ENCODE measurements at regions not wholly inside any gene's neighbourhood (a gene's known extent, or its start where the extent isn't known, plus 50 kb on each side); places are given as distances from the start of the nearest gene placed in this dataset.

DNA sequence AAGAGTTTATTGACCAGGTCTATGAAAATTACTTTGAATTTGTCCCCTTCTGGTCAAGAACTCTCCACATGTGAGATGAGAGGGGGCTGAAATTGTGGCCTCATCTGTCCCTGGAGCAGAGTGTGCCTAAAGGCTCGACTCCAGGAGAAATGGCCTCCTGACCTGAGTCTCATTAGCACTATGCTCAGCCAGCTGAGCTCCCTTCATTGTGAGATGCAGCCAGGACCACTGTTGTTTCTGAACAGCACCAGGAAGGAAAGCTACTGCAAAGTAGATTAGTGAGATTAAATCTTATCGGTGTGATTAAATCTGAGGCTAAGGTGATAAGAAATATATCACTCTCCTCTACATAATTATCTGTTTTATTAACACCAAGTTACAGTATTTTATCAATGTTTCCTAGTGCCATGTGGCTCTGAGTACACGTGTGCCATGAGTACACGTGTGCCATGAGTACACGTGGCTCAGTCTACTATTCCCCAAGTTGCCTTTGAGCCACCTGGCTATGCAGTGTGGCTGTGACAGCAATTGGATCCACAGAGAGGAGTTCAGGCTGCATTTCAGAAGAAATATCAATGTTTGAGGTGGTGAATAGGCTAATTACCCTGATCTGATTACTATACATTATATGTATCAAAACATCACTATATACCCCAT lies 126.9 kb downstream of the IPMK start:
- DNase-seq (ENCODE audit: low read depth in 2 of 2): no peak

DNA sequence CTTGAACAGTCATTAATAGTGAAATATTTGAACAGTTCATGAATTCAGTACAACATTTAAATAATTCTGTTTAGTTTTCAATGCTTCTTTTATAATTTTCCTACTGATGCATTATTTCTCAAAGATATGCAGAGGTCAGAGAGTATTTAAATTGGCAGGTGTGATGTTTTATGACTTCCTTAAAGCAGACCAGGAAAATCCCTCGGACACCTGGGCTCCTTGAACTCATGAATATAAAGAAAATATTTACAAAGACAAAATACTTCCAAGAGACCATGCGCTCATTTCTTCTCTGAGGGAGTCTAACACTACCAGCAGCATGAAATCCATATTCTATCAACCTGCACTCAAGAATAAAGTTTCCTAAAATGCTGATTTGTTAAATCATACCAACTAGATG lies 127.6 kb downstream of the IPMK start:
- DNase-seq (ENCODE audit: low read depth in 2 of 2): no peak

DNA sequence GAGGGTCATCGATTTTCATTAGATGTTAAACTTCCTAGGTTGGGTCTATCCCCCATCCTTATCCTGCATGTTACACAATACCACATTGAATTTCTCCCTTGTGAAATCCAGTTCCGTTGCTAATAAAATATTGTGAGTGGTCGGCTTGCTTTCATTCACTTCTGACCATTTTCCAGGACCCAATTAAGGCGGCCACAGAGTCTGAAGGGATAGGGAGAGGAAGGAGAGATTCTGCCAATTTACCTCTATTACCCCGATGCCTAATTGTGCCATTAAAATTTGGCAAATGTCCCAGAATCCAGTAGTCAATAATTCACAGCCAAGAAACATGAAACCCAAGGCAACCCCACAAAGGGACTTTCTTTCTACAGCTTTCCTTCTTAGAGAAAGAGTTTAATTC lies 129.9 kb downstream of the IPMK start:
- no peak for DNase-seq (ENCODE audit: low read depth in 2 of 2)

DNA sequence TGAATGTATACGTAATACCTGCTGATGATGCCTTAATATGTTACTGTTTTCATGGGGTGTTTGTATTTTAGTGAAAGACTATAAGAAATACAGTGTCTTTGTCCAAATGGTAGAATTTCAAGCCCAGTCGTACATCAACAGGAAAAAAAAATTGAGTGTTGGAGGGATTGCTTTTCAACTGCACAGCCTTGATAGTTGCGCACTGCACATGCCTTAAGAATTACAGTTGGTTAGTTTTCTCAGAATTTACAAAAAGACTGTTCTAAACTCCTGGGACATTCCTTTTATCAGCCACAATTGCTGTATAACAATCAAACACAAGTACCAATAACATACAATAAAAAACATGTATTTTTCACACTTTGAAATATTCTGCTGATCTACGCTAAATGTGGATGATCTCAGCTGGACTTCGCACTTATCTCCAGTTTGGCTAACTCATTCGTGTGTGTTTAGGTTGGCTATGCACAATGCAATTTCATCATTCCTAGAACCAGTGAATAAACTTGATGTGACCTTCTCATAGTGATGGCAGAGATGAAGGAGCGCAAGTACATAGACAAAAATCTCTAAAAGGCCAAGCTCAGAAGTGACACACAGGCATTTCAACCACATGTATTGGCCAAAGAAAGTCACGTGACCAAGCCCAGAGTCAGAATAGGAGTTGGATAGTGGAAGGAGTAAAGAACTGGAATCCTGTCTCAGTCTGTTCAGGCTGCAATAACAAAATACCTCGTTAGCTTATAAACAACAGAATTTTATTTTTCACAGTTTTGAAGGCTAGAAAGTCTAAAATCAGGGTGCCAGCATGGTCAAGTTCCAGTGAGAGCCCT lies 152.3 kb downstream of the IPMK start:
- DNase-seq (ENCODE audit: low read depth in 2 of 2): no peak

DNA sequence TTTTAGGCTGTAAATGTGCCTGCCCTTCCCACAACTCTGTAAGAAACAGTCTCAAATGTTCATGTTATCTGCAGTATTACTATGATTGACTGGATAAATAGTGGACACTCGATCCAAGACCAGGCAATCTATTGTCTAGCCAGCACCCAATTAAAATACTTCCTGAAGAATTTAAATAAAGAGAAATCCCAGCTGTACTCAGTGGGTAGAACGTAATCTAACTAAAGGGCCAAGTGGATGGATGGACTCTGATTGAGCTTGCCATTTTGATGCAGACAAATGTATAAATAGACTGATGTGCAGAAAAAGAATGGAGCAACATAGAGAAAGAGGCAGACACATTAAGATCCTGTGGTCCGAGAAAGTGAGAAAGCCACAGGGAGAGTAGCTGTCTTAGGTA lies 158.0 kb downstream of the IPMK start:
- DNase-seq (ENCODE audit: low read depth in 2 of 2): no peak

DNA sequence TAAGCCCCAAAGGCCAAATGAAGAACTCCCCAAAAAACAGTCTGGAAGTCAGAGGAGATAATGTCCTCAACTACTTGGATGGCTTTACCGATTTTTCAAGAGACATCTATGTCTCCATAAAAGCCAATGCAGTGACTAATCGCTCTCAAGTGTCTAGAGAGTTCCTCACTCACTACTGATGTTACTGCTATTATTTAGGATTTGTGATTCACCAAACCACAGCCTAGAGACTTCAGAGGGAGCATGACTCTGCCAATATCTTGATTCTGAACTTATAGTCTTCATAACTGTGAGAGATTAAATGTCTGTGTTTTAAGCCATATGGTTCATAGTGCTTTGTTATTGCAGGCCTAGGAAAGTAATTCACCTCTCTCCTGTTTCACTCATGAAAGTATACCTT lies 160.2 kb downstream of the IPMK start:
- DNase-seq (ENCODE audit: low read depth in 2 of 2): no peak

DNA sequence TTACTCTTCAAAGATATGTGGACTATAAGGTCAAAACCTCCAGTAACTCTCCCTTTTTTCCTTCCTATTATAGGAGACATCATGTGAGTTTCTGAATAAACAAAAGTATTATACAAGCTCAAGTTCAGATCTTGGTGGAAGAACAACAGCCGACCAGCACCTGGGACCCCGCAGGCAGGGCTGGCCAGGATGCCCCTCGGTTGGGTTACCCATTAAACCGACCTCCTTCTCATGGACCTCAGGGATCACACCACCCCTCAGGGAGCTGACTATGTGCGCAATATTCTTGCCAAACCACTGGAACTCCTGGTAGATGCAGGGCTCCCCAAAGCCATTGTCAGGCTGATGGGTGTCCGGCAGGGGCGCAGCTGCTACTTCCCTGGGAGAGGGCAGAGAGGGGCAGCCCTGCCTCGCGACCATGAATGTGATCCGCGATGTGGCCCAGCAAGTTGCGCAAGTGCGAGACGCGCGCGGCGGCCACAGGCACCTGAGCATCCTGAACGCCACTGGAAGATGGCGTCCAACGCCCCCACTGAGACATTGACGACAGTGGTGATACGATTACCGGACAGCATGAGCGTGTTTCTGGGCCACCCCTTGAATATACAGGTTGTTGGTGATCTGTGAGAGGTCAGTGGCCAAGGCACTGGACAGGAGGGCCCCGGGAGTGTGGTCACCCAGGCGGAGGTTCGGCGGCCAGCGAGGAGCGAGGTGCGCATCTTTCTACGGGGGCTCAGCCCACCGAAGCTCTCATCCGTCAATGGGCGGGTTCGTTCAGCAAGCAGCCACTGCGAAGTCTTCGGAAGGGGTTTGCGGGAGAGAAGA lies 161.3 kb downstream of the IPMK start:
- DNase-seq (ENCODE audit: low read depth in 2 of 2): no peak

DNA sequence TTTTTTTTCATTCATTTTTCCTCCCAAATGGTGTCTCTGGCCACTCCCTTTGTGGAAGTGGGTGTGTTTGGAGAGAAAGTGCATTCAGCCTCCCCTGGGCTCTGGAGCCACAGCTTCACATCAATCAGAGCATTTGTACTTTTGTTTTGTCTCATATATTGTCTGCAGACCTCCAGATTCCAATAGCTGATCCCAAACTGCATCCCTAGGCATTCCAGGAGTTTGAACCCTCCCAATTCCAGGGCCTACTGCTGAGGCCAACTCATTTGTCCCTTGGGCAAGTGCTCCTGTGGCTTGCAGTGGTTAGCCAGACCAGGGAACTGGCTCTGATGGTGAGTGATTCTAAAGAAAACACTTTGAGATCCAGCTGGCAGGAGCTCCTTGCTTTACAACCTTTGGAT lies 163.3 kb downstream of the IPMK start:
- DNase-seq (ENCODE audit: low read depth in 2 of 2): no peak

DNA sequence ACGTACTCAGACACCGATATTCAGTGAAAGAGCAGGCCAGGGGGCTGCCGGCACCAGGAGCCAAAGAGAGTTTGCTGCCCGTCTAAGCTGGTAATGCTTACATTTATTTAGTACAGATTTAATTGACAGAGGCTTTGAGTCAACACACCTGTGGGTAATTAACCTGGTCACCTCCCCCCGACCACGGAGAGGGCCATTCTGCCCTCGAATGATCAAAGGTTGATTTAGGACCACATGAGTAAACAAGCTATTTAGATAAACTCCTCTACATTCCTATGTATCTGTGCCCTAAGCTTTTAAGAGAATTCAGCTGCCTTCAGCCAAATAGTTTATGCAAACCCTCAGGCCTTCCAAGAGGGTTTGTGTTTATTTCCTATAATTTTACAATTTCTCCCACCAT lies 164.8 kb downstream of the IPMK start:
- DNase-seq (ENCODE audit: low read depth in 2 of 2): no peak

DNA sequence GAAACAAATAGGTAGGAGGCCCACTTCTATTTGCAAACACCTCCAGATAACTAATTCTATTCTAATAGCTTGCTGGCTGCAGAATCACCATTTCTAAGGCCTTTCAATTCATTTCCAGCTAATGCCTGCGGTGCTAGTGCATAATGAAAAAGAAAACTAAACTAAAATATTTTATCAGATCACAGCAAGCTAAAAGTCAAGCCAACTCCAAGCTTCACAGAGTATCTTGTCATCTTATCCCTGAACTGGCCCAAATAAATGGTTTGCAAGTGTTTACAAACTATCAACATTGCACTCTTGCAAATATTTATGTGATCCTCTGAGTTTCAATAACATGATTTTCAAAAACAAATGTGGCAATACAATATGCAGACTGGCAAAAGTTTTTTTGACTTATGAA lies 166.0 kb downstream of the IPMK start:
- no peak for DNase-seq (ENCODE audit: low read depth in 2 of 2)

DNA sequence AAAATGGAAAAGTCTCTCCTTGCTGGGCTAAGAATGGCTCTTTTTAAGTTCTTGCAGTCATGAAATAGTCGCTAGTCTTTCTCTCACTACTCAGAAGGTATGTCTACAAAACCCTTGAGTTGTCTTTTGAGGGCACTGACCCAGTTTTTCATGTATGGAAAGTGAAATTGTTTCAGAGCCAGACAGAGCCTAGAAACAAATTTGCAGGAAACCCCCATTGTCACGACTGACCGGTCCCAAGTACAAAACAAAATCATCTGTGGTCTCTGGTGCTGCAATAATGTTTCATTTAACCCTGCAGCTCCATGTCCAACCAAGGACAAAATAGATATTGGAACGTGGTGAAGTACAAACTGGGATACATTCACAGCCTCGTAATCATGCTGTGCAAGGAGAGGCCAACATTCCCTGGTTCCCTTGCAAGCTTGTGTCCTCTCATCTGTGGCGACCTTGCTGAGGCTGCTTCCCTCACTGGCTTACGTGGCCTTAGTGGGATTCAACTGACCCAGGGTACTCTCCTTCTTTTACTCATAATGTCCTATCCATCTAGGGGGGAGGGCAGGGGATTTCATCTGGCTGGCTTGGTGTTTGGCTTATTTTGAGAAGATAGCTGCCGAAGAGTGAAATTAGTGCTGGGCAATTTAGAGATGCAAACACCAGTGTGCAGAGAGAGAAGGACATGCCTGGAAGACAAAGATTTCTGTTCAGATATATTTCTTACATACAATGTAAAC lies 172.5 kb downstream of the IPMK start:
- no peak for DNase-seq (ENCODE audit: low read depth in 2 of 2)

DNA sequence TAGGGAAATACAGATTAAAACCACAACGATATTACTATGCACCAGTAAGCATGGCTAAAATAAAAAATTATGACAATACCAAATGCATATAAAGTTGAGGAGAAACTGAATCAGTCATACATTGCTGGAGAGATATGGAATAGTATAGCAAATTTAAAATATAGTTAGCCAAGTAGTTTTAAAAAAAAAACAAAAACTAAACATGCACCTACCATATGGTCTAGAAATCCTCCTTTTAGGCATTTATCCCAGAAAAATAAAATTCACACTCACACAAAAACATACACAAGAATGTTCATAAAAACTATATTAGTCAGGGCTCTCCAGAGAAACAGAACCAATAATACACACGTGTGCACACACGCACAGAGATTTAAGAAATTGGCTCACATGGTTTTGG lies 175.8 kb downstream of the IPMK start:
- no peak for DNase-seq (ENCODE audit: low read depth in 2 of 2)

DNA sequence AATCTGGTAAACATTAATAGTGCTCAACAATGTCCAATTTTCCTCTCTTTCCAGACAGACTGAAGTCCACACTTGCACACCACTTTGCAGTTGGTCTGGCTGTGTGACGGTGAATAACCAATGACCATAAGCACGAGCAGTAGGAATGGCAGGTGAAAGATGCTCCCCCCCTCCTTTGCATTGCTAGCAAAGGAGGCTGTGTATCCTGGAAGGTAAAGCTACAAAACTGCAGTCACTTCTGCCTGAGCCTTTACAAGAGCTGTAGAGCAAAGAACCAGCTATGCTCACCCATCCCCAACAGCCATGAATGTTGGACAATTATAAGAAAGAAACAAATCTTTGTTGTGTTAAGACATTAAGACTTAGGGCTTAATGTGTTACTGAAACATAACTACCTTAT lies 178.0 kb downstream of the IPMK start:
- no peak for DNase-seq (ENCODE audit: low read depth in 2 of 2)

DNA sequence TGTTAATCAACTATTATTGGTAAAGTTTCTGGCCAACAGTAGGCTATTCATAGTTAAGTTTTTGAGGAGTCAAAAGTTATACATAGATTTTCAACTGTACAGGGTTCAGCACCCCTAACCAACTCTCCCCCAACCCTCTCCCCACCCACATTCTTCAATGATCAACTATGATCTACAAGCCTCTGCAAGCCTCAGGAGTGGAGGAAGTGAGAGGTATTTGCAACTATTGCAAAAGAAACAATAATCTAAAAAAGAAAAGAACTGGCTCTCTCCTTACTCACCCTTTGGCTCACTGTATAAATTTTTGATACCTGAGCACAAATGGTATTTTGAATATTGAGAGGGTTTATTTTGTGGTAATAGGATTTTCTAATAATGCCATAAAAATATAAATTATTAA lies 179.8 kb downstream of the IPMK start:
- no peak for DNase-seq (ENCODE audit: low read depth in 2 of 2)

DNA sequence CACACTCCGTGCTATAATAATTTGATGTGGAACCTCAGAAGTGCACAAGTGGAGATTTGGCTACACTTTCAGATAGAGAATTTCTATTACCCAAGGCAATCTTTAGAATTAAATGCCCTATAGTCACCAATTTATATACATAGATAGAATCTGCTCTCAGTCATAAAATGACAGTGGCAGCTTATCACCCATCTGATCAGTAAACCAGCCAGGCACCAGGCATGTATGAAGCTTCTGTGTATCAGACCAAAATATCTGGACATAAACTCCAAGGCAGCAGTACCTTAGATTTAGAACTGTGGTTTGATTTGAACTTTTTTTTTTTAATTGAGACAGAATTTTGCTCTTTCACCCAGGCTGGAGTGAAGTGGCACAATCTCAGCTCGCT lies 180.9 kb downstream of the IPMK start:
- no peak for DNase-seq (ENCODE audit: low read depth in 2 of 2)

DNA sequence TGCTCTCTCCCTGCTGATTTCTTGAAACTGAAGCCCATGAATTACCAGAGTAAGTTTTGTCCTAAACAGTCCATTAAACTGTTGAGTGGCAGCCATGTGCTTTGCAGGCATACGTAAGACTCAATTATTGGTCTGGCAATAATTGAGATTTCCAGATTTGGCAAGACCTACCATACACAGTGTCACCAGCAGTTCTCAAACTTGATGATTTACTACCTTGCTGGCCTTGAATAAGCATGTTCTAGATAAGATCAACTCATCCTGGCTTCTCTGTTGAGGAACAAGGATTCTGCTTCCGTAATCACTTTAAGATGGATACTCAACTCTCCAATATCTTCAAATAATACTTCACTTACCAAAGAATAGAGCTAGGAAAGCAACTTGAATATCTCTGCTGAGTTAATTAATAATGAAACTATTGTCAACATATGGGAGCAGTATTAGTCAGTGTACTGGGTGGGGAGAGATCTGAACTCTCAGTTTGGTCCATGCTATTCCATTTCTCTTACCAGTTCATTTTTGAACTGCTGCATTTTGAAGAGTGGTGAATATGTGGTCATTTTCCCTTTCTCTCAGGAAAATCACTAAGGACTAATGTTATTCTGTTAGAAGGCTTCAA lies 181.4 kb downstream of the IPMK start:
- DNase-seq (ENCODE audit: low read depth in 2 of 2): no peak

DNA sequence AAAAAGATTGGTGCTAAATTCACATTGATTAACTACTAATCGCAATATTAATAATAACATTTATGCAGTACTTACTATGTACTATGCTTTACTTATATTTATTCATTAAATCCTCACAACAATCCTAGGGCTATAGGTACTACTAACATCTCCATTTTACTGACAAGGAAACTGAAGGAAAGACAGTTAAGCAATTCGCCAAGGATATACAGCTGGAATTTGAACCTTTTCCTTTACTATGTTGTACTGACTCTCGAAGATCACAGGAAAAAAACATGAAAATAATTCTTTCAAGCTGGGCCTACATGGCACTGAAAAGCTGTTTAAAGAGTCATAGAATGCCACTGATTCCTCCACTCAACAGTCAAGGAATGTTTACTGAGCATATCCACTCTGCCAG lies 185.4 kb downstream of the IPMK start:
- DNase-seq (ENCODE audit: low read depth in 2 of 2): no peak

DNA sequence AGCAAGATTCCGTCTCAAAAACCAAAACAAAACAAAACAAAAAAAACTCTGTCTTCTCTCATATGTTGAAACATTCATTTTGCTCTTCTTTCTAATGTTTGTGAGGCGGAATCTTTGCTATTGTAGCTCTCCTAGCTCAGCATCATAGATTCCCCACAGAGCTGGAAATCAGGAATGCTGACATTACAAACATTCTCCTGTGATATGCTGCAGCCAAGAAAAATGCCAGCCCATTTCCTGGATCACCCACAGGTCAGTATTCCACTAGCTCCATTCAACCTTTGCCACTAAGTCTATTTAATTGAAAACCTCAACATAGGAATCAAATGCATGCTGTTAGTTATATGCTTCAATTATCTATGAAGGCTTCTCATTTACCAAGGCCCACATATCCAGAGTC lies 186.3 kb downstream of the IPMK start:
- DNase-seq (ENCODE audit: low read depth in 2 of 2): no peak

DNA sequence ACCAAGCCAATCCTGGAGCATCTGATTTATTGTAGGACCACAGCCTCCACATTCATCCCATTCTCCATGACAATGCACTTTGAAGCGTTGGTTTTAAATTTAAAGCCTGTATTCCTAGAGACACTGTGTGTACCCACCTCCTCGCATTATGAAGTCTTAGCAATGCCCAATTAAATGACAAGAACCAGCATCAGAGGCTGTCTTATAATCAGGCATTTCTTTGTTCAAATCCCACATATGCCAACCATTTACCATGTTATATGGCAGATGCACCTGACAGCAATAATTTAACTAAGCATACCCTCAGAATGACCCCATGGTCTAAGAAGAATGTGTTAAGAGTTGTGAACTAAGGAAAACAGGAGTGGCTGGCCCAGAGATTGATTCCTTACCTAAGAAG lies 188.2 kb downstream of the IPMK start:
- DNase-seq (ENCODE audit: low read depth in 2 of 2): no peak

DNA sequence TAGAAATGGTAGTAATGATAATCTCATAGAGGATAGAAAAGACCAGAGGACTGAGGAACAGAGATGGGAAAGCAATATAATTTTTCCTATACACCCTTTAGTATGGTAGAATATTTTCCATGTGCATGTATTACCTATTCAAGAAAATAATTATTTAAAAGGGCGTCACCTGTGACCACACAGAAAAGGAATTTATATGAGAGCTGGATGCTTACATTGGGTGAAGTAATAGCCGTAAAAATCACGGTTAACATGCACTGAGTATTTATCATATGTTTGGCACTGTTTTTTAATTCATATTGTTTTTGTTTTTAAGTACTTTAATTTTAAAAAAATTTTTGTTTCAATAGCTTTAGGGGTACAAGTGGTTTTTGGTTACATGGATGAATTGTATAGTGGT lies 195.1 kb downstream of the IPMK start:
- DNase-seq (ENCODE audit: low read depth in 2 of 2): no peak

DNA sequence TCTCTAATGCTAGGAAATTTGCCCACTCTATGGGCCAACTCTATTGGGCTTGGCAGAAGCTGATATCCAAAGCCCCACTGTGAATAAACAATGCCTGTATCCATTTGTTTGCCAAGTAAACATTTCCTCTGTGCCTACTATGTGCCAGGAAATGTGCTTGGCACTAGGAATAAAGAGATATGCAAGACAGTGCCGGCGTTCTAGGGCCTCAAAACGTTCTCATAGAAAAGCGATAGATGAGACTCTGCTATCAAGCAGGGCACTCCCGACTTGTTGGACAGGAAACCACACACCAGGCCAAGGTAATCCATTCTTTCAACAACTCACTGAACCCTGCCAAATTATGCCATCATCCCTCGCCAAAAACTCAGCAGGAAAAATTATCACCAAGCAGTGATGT lies 196.7 kb downstream of the IPMK start:
- DNase-seq (ENCODE audit: low read depth in 2 of 2): no peak

DNA sequence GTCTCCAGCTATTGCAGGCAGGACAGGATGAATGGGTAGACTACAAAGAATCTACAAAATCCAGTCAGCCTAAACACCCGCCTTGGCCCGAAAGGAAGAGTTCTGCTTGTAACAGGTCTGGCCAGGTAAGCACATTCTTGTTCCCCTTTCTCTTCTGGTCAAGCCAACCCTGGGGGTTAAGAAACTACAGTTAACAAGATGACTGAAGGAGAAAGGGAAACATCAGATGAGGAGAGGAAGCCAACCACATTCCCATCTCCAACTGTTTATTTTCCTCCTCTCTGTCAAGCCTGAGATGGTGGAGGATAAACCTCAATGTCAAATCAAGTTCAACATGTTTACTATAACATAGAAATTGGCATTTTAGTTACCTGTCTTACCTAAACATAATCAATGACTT lies 198.9 kb downstream of the IPMK start:
- DNase-seq (ENCODE audit: low read depth in 2 of 2): no peak
